ENCODE measurements at regions not wholly inside any gene's neighbourhood (a gene's known extent, or its start where the extent isn't known, plus 50 kb on each side); places are given as distances from the start of the nearest gene placed in this dataset.

DNA sequence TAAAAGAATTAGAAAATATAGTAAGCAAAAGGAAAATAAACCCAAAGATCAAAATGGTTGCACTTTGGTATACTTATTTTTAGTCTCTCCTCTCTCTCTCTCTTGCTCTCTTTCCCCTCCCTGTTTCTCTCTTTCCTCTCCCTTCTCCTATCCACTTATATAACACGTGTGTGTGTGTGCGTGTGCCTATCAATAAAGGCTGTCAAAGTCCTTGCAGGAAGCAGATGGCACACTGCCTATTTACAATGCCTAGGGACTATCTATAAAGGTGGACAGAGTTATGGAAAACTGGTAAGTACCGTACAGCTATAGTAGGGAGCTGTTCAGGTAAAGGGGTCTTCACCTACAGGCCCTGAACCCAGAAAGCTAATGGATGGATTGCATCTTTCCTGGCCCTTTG lies 161.6 kb downstream of the SQOR start:
- TF ChIP-seq CTCF (IDR thresholded peaks at IDR 0.05) = no peak
- no peak for TF ChIP-seq POLR2A (IDR thresholded peaks at IDR 0.05)

Measured in uterus (tissue), 2 donors.